Liver (tissue), 3 donors: ENCODE measurements at regions not wholly inside any gene's neighbourhood (a gene's known extent, or its start where the extent isn't known, plus 50 kb on each side); places are given as distances from the start of the nearest gene placed in this dataset.

Source experiments
- CTCF ChIP-seq: fragments of 150-350 bp; IDR thresholded peaks from 2 replicates; pipeline ENCODE4 v1.5.1; 2017; ENCODE audit warnings: improper control_type of control experiment, low read depth, low read length; ENCODE audit not compliant: missing input control
- GABPA ChIP-seq, 2 donors: IDR thresholded peaks in 1 of 2; conservative IDR thresholded peaks in 1 of 2; 2 replicates each; pipeline ENCODE4 v1.6.1; 2016; ENCODE audit warnings: antibody characterized with exemption in 2 of 2, mild to moderate bottlenecking in 1 of 2, moderate library complexity in 1 of 2
- RAD21 ChIP-seq, 2 donors: IDR thresholded peaks; 2 replicates each; pipeline ENCODE4 v1.6.1; 2016; ENCODE audit warnings: antibody characterized with exemption in 2 of 2, mild to moderate bottlenecking in 2 of 2
- SP1 ChIP-seq: IDR thresholded peaks from 2 replicates; pipeline ENCODE4 v1.6.1; 2018; ENCODE audit warnings: antibody characterized with exemption, mild to moderate bottlenecking
- YY1 ChIP-seq: IDR thresholded peaks from 2 replicates; pipeline ENCODE4 v1.6.1; 2016; ENCODE audit warnings: antibody characterized with exemption, mild to moderate bottlenecking
- TF ChIP-seq, protein P1 (sequence below): IDR thresholded peaks from 2 replicates; pipeline ENCODE4 v1.6.1; 2016; ENCODE audit warnings: antibody characterized with exemption, mild to moderate bottlenecking
- TF ChIP-seq, protein P2 (sequence below): IDR thresholded peaks from 2 replicates; pipeline ENCODE4 v1.6.1; 2016; ENCODE audit warnings: antibody characterized with exemption
- TF ChIP-seq, protein P3 (sequence below): IDR thresholded peaks from 2 replicates; pipeline ENCODE4 v1.6.1; 2016; ENCODE audit warnings: antibody characterized with exemption
- donor health status: healthy.
- donor health status: healthy.

- no peak for TF ChIP-seq CTCF
- TF ChIP-seq RAD21 (IDR thresholded peaks at IDR 0.05) = no peak
- TF ChIP-seq, protein P1, sequence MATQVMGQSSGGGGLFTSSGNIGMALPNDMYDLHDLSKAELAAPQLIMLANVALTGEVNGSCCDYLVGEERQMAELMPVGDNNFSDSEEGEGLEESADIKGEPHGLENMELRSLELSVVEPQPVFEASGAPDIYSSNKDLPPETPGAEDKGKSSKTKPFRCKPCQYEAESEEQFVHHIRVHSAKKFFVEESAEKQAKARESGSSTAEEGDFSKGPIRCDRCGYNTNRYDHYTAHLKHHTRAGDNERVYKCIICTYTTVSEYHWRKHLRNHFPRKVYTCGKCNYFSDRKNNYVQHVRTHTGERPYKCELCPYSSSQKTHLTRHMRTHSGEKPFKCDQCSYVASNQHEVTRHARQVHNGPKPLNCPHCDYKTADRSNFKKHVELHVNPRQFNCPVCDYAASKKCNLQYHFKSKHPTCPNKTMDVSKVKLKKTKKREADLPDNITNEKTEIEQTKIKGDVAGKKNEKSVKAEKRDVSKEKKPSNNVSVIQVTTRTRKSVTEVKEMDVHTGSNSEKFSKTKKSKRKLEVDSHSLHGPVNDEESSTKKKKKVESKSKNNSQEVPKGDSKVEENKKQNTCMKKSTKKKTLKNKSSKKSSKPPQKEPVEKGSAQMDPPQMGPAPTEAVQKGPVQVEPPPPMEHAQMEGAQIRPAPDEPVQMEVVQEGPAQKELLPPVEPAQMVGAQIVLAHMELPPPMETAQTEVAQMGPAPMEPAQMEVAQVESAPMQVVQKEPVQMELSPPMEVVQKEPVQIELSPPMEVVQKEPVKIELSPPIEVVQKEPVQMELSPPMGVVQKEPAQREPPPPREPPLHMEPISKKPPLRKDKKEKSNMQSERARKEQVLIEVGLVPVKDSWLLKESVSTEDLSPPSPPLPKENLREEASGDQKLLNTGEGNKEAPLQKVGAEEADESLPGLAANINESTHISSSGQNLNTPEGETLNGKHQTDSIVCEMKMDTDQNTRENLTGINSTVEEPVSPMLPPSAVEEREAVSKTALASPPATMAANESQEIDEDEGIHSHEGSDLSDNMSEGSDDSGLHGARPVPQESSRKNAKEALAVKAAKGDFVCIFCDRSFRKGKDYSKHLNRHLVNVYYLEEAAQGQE = no peak
- TF ChIP-seq, protein P2, sequence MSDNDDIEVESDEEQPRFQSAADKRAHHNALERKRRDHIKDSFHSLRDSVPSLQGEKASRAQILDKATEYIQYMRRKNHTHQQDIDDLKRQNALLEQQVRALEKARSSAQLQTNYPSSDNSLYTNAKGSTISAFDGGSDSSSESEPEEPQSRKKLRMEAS = no peak
- TF ChIP-seq YY1 = no peak
- no peak for TF ChIP-seq SP1
- TF ChIP-seq GABPA (IDR thresholded peaks at IDR 0.05 in 1 of 2, conservative IDR thresholded peaks at IDR 0.05 in 1 of 2) = no peak
- TF ChIP-seq, protein P3, sequence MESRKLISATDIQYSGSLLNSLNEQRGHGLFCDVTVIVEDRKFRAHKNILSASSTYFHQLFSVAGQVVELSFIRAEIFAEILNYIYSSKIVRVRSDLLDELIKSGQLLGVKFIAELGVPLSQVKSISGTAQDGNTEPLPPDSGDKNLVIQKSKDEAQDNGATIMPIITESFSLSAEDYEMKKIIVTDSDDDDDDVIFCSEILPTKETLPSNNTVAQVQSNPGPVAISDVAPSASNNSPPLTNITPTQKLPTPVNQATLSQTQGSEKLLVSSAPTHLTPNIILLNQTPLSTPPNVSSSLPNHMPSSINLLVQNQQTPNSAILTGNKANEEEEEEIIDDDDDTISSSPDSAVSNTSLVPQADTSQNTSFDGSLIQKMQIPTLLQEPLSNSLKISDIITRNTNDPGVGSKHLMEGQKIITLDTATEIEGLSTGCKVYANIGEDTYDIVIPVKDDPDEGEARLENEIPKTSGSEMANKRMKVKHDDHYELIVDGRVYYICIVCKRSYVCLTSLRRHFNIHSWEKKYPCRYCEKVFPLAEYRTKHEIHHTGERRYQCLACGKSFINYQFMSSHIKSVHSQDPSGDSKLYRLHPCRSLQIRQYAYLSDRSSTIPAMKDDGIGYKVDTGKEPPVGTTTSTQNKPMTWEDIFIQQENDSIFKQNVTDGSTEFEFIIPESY = no peak
These were observed 236.8 kb upstream of the UBE2E2 start for GRCh38 chr3:22966349-22966748.
